ENCODE measurements at regions not wholly inside any gene's neighbourhood (a gene's known extent, or its start where the extent isn't known, plus 50 kb on each side); places are given as distances from the start of the nearest gene placed in this dataset.

DNA sequence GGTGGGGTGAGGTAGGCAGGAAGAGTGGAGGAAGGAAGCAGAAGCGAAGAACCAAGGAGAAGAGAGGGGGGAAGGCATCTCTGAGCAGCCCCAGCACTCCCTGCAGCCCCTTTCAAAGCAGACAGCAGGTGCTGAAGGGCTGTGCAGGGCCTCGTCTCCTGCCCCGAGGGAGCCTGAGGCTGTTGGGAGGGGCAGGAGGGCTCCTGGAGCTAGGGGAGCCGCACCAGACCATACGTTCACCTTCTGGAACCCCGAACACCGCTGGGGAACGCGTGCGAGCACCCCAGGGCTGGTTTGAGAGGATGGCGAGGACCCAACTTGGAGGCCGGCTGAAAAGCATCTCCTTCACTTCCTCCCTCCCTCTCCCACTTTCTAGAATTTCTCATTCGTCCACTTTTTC is 259.8 kb downstream of the FAM43A start:
- TF ChIP-seq, protein P1, sequence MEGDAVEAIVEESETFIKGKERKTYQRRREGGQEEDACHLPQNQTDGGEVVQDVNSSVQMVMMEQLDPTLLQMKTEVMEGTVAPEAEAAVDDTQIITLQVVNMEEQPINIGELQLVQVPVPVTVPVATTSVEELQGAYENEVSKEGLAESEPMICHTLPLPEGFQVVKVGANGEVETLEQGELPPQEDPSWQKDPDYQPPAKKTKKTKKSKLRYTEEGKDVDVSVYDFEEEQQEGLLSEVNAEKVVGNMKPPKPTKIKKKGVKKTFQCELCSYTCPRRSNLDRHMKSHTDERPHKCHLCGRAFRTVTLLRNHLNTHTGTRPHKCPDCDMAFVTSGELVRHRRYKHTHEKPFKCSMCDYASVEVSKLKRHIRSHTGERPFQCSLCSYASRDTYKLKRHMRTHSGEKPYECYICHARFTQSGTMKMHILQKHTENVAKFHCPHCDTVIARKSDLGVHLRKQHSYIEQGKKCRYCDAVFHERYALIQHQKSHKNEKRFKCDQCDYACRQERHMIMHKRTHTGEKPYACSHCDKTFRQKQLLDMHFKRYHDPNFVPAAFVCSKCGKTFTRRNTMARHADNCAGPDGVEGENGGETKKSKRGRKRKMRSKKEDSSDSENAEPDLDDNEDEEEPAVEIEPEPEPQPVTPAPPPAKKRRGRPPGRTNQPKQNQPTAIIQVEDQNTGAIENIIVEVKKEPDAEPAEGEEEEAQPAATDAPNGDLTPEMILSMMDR (conservative IDR thresholded peaks at IDR 0.05; ENCODE audit: low read depth, low read length) = no peak
- TF ChIP-seq EZH2 (IDR thresholded peaks at IDR 0.05; ENCODE audit: borderline replicate concordance, low read depth, low read length, poor library complexity, severe bottlenecking) = no peak
